Natural killer cell (primary cell): ENCODE measurements at regions not wholly inside any gene's neighbourhood (a gene's known extent, or its start where the extent isn't known, plus 50 kb on each side); places are given as distances from the start of the nearest gene placed in this dataset.

Experiments used
- ATAC-seq, 3 donors: fragments of 150-1000 bp in 2 of 3; fragments of 200-7000 bp in 1 of 3; cut with Tn5 transposase; 1 replicate in 1 of 3; 2 replicates in 2 of 3; pipeline ENCODE4 v1.10.0; 2021; ENCODE audit warnings: mild to moderate bottlenecking in 2 of 3, moderate library complexity in 2 of 3
- DNase-seq, 2 donors: peaks; one replicate each; pipeline versions ENCODE4 v3.0.0 to v3.0.0-alpha.2; 2013 to 2021; ENCODE audit warnings: mixed read lengths in 1 of 2
- H3K27ac ChIP-seq: one replicate; pipeline ENCODE4 v1.5.1; 2013; ENCODE audit warnings: mild to moderate bottlenecking, low read length
- H3K27me3 ChIP-seq: one replicate; pipeline ENCODE4 v1.6.1; 2013; ENCODE audit warnings: low read length; ENCODE audit not compliant: control insufficient read depth, insufficient read depth
- H3K36me3 ChIP-seq: one replicate; pipeline ENCODE4 v1.6.1; 2013; ENCODE audit warnings: low read length; ENCODE audit not compliant: control insufficient read depth, insufficient read depth
- H3K4me1 ChIP-seq: one replicate; pipeline ENCODE4 v1.6.1; 2013; ENCODE audit warnings: low read length; ENCODE audit not compliant: control insufficient read depth, insufficient read depth
- H3K4me3 ChIP-seq: one replicate; pipeline ENCODE4 v1.5.1; 2013; ENCODE audit warnings: low read length
- H3K9me3 ChIP-seq: one replicate; pipeline ENCODE4 v1.6.1; 2013; ENCODE audit warnings: low read length; ENCODE audit not compliant: control insufficient read depth, insufficient read depth
- H3K27ac Mint-ChIP-seq, 2 donors: one replicate each; pipeline ENCODE4 v1.8.0; 2022; ENCODE audit warnings: mild to moderate bottlenecking in 2 of 2, mixed read lengths in 2 of 2, moderate library complexity in 1 of 2
- H3K27me3 Mint-ChIP-seq, 2 donors: one replicate each; pipeline ENCODE4 v1.8.0; 2022; ENCODE audit warnings: low read depth in 2 of 2, mixed read lengths in 2 of 2
- H3K36me3 Mint-ChIP-seq: one replicate; pipeline ENCODE4 v1.8.0; 2022; ENCODE audit warnings: mixed read lengths
- H3K4me1 Mint-ChIP-seq, 2 donors: one replicate each; pipeline ENCODE4 v1.8.0; 2022; ENCODE audit warnings: mixed read lengths in 2 of 2
- H3K4me3 Mint-ChIP-seq: one replicate; pipeline ENCODE4 v1.8.0; 2022; ENCODE audit warnings: mild to moderate bottlenecking, moderate library complexity, mixed read lengths
- H3K9me3 Mint-ChIP-seq, 2 donors: one replicate each; pipeline ENCODE4 v1.8.0; 2022; ENCODE audit warnings: mixed read lengths in 2 of 2
- WGBS: methylation state at CpG from one replicate; pipeline ENCODE4 v1.1.7; 2013; ENCODE audit warnings: missing lambda C conversion rate; ENCODE audit not compliant: insufficient coverage; 5-methylcytosine and 5-hydroxymethylcytosine counted together
- intact Hi-C: fragments of 100-400 bp; cut with micrococcal nuclease; formaldehyde crosslinking; loops from one replicate; pipeline ENCODE4 v1.14.2; 2022
- TF ChIP-seq, protein P1 (sequence below): fragments of 200-600 bp; IDR thresholded peaks from one replicate; pipeline ENCODE4 v1.8.0; 2022; ENCODE audit warnings: antibody characterized with exemption

DNA sequence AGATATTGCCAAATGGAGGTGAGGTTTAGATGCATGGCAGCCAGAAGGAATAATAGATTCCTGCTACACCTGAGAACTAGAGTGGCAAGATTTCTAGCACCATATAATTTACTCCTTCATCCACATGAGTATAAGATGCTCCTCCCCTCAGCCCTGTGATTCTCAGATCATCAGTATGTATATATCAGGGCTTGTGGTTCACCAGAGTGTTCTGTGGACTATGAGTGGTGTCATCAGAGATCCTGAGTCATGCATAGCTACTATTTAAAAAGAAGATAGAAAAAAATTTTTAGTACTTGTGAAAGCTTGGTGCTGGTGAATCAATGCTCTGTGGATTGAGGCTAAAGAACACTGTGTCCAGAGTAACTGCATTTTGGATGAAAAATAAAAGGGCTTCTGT is 285.9 kb downstream of the BMP4 start:
- Mint-ChIP-seq H3K4me3 (no peak overlapping the region), H3K36me3 (no peaks in the 10 kb centered on the region), H3K9me3 (peaks cover 11 to 17% of the 10 kb centered on the region in 2 donors), H3K4me1 (no peaks in the 10 kb centered on the region), H3K27ac (no peak overlapping the region), H3K27me3 (no peaks in the 10 kb centered on the region)
- H3K27me3 ChIP-seq = no peaks in the 10 kb centered on the region
- TF ChIP-seq, protein P1, sequence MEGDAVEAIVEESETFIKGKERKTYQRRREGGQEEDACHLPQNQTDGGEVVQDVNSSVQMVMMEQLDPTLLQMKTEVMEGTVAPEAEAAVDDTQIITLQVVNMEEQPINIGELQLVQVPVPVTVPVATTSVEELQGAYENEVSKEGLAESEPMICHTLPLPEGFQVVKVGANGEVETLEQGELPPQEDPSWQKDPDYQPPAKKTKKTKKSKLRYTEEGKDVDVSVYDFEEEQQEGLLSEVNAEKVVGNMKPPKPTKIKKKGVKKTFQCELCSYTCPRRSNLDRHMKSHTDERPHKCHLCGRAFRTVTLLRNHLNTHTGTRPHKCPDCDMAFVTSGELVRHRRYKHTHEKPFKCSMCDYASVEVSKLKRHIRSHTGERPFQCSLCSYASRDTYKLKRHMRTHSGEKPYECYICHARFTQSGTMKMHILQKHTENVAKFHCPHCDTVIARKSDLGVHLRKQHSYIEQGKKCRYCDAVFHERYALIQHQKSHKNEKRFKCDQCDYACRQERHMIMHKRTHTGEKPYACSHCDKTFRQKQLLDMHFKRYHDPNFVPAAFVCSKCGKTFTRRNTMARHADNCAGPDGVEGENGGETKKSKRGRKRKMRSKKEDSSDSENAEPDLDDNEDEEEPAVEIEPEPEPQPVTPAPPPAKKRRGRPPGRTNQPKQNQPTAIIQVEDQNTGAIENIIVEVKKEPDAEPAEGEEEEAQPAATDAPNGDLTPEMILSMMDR = no peak
- no peaks in the 10 kb centered on the region for H3K36me3 ChIP-seq
- H3K4me1 ChIP-seq = no peaks in the 10 kb centered on the region
- intact Hi-C loops = no loop called here
- ATAC-seq = no peak
- no peaks in the 10 kb centered on the region for H3K9me3 ChIP-seq
- no peak for DNase-seq
- no peak overlapping the region for H3K27ac ChIP-seq
- no peak overlapping the region for H3K4me3 ChIP-seq

DNA sequence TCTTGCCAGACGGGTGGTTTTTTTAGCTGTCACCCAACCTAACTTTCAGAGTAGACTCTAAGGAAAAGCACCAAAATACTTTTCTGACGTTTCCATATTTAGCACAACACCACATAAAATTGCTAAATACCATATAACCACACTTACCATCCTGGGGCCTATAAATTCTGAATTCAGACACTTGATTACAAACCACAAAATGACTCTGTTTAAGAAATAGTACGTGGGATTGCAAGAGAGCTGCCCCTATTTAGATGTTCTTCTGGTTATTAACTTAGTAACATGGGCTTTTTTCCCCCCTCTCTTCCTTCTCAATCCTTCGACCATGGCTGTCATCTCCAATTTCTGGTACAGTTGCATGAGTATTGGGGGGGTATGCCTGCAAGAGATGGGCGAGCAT is 287.7 kb downstream of the BMP4 start:
- Mint-ChIP-seq H3K4me1 (no peaks in the 10 kb centered on the region), H3K27me3 (no peaks in the 10 kb centered on the region), H3K36me3 (no peaks in the 10 kb centered on the region), H3K9me3 (peaks cover 9 to 10% of the 10 kb centered on the region in 2 donors), H3K27ac (no peak overlapping the region), H3K4me3 (no peak overlapping the region)
- no peak overlapping the region for H3K4me3 ChIP-seq
- no peak overlapping the region for H3K27ac ChIP-seq
- no peaks in the 10 kb centered on the region for H3K36me3 ChIP-seq
- H3K9me3 ChIP-seq = no peaks in the 10 kb centered on the region
- intact Hi-C loops = no loop called here
- no peaks in the 10 kb centered on the region for H3K4me1 ChIP-seq
- ATAC-seq = no peak
- TF ChIP-seq, protein P1 = no peak
- DNase-seq = no peak
- WGBS = 12% methylated on average over 2 of the region's 5 CpGs
- H3K27me3 ChIP-seq = no peaks in the 10 kb centered on the region

DNA sequence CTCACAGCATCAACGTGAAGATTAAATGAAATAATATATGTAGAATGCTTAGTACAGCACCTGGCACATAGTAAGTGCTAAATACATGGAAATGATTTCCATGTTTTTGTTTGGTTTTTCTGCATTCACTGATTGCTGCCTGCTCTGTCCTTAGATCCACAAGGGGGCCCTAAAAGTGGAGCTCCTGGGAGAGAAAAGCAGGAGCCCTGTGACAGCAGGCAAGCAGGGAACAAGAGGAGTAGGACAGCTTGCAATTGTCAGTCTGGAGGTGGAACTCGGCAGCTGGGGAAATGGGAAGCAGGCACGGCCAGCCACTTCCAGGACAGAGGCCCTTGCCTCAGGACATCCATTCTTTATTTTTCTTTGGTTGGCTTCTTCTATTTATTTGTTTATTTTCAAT is 292.9 kb downstream of the BMP4 start:
- Mint-ChIP-seq H3K27ac (no peak overlapping the region), H3K27me3 (no peaks in the 10 kb centered on the region), H3K4me1 (no peaks in the 10 kb centered on the region), H3K36me3 (no peaks in the 10 kb centered on the region), H3K4me3 (no peak overlapping the region), H3K9me3 (peaks cover 12 to 13% of the 10 kb centered on the region in 2 donors)
- DNase-seq (no peak), ATAC-seq (no peak)
- TF ChIP-seq, protein P1 = no peak
- Histone ChIP-seq H3K27me3 (no peaks in the 10 kb centered on the region), H3K4me1 (no peaks in the 10 kb centered on the region), H3K4me3 (no peak overlapping the region), H3K9me3 (no peaks in the 10 kb centered on the region), H3K36me3 (no peaks in the 10 kb centered on the region), H3K27ac (no peak overlapping the region)
- WGBS = 71% methylated on average over 3 of the region's 3 CpGs
- intact Hi-C loops = no loop called here

DNA sequence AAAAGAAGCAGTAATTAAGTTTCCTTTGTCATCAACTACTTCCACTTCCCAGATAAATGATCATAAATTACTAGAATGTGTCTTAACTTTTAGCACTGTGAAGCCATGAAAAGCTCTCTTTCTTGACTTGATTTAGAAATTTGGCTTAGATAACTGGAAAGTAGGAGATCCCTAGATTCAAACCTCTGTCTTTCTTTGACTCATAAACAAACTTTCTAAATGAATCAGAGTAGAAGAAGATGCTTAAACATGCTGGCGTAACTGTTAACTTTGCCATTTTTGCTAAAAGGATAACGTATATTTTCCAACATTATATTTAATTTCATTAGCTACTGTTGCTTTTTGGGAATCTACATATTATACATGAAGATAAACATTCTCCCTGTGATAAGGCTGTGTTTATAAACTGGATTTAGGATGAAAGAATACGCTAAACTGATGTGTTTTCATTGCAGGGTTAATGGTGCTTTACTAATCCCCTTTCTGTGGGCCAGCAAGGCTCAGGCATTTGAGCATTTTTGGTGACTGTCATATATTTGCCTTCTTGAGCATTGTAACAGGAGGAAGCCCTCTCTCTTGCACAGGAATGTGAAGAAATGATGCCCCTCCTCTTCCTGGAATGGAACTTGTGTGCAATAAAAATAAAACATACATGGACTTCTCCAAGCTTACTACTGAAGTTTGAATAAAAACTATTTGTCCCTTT is 301.4 kb downstream of the BMP4 start:
- no peak overlapping the region for H3K4me3 Mint-ChIP-seq
- WGBS = 73% methylated on average over 1 of the region's 3 CpGs
- ATAC-seq = no peak
- intact Hi-C loops = no loop called here
- H3K4me1 Mint-ChIP-seq = no peaks in the 10 kb centered on the region
- no peak for DNase-seq
- H3K27ac Mint-ChIP-seq = no peak overlapping the region
- Histone ChIP-seq H3K27ac (no peak overlapping the region), H3K4me3 (no peak overlapping the region), H3K4me1 (no peaks in the 10 kb centered on the region), H3K36me3 (no peaks in the 10 kb centered on the region), H3K9me3 (no peaks in the 10 kb centered on the region), H3K27me3 (no peaks in the 10 kb centered on the region)
- H3K36me3 Mint-ChIP-seq = no peaks in the 10 kb centered on the region
- peaks cover 0 to 3% of the 10 kb centered on the region in 2 donors for H3K27me3 Mint-ChIP-seq
- TF ChIP-seq, protein P1 = no peak
- H3K9me3 Mint-ChIP-seq = peaks cover 8 to 10% of the 10 kb centered on the region in 2 donors
